Spleen (tissue), 11 donors: ENCODE measurements at regions not wholly inside any gene's neighbourhood (a gene's known extent, or its start where the extent isn't known, plus 50 kb on each side); places are given as distances from the start of the nearest gene placed in this dataset.

Experiments used
- DNase-seq: peaks from one replicate; pipeline ENCODE4 v3.0.0-alpha.2; 2020
- H3K27ac ChIP-seq, 8 donors: fragments of 200-600 bp; sonication (generic) in 7 of 8; 1 replicate in 4 of 8; 2 replicates in 4 of 8; pipeline versions ENCODE4 v1.5.0 to v1.8.0; 2016 to 2021; ENCODE audit warnings: inconsistent platforms in 4 of 8, mild to moderate bottlenecking in 4 of 8, moderate library complexity in 1 of 8
- H3K27me3 ChIP-seq, 7 donors: fragments of 200-600 bp; sonication (generic) in 6 of 7; replicated peaks in 1 of 7; 1 replicate in 4 of 7; 2 replicates in 3 of 7; pipeline versions ENCODE4 v1.5.0 to v1.8.0; 2016 to 2021; ENCODE audit warnings: inconsistent platforms in 3 of 7, mild to moderate bottlenecking in 1 of 7
- H3K36me3 ChIP-seq, 6 donors: fragments of 200-600 bp; sonication (generic) in 5 of 6; 1 replicate in 4 of 6; 2 replicates in 2 of 6; pipeline versions ENCODE4 v1.5.0 to v1.8.0; 2016 to 2021; ENCODE audit warnings: inconsistent platforms in 2 of 6
- H3K4me1 ChIP-seq, 6 donors: fragments of 200-600 bp; sonication (generic) in 5 of 6; 1 replicate in 3 of 6; 2 replicates in 3 of 6; pipeline versions ENCODE4 v1.5.0 to v1.8.0; 2016 to 2021; ENCODE audit warnings: inconsistent platforms in 3 of 6
- H3K4me3 ChIP-seq, 8 donors: fragments of 200-600 bp; sonication (generic) in 7 of 8; 1 replicate in 4 of 8; 2 replicates in 4 of 8; pipeline versions ENCODE4 v1.5.0 to v1.8.0; 2016 to 2021; ENCODE audit warnings: inconsistent platforms in 4 of 8, mild to moderate bottlenecking in 4 of 8, moderate library complexity in 2 of 8
- H3K9me3 ChIP-seq, 8 donors: fragments of 200-600 bp; sonication (generic) in 7 of 8; 1 replicate in 4 of 8; 2 replicates in 4 of 8; pipeline versions ENCODE4 v1.5.0 to v1.8.0; 2016 to 2021; ENCODE audit warnings: inconsistent platforms in 4 of 8
- POLR2A ChIP-seq, 3 donors: fragments of 450-650 bp; IDR thresholded peaks; one replicate each; pipeline ENCODE4 v1.5.1; 2017; ENCODE audit warnings: antibody characterized with exemption in 3 of 3, mild to moderate bottlenecking in 1 of 3
- POLR2AphosphoS5 ChIP-seq, 3 donors: sonication (generic); formaldehyde crosslinking; IDR thresholded peaks; one replicate each; pipeline ENCODE4 v1.5.1; 2017; ENCODE audit warnings: antibody characterized with exemption in 3 of 3
- WGBS, 5 donors: extraction: QIAGEN DNeasy Blood & Tissue Kit in 3 of 5; methylation state at CpG; one replicate each; pipeline versions ENCODE4 v1.1.5 to v1.1.7; 2013 to 2018; 5-methylcytosine and 5-hydroxymethylcytosine counted together
- intact Hi-C: fragments of 100-400 bp; cut with DNase I; formaldehyde crosslinking; loops from one replicate; pipeline ENCODE4 v1.15.0; 2023; ENCODE audit warnings: low total_unique reads
- TF ChIP-seq, protein P1 (sequence below), 11 experiments: fragments of 200-600 bp in 7 of 11; fragments of 450-650 bp in 4 of 11; sonication (generic) in 4 of 11; IDR thresholded peaks in 8 of 11; conservative IDR thresholded peaks in 3 of 11; 1 replicate in 7 of 11; 2 replicates in 4 of 11; pipeline versions ENCODE4 v1.4.0 to v1.8.0; 2016 to 2021; ENCODE audit warnings: antibody characterized with exemption in 11 of 11, inconsistent platforms in 4 of 11, mild to moderate bottlenecking in 1 of 11
- donor health status: healthy with polysubstance abuse.
- donor health status: DM: no; HTN: no; CAD: no; lungs with moderate emphysema.
- donor health status: DM: no; HTN: no; CAD: no.
- donor health status: Bipolar disorder and iron deficiency.
- donor health status: healthy.
- donor health status: DM: no; HTN: no; CAD: no.
- donor health status: DM: yes; HTN: yes; CAD: no.

GRCh38 chr3:95588473-95588872 lies 1225.9 kb upstream of the EPHA6 start:
- WGBS, 5 donors = 76 to 96% (median 89%) methylated on average over 11 to 13 of the region's 13 CpGs
- no peak overlapping the region for H3K4me3 ChIP-seq
- TF ChIP-seq POLR2AphosphoS5 (IDR thresholded peaks at IDR 0.05) = no peak
- TF ChIP-seq, protein P1, sequence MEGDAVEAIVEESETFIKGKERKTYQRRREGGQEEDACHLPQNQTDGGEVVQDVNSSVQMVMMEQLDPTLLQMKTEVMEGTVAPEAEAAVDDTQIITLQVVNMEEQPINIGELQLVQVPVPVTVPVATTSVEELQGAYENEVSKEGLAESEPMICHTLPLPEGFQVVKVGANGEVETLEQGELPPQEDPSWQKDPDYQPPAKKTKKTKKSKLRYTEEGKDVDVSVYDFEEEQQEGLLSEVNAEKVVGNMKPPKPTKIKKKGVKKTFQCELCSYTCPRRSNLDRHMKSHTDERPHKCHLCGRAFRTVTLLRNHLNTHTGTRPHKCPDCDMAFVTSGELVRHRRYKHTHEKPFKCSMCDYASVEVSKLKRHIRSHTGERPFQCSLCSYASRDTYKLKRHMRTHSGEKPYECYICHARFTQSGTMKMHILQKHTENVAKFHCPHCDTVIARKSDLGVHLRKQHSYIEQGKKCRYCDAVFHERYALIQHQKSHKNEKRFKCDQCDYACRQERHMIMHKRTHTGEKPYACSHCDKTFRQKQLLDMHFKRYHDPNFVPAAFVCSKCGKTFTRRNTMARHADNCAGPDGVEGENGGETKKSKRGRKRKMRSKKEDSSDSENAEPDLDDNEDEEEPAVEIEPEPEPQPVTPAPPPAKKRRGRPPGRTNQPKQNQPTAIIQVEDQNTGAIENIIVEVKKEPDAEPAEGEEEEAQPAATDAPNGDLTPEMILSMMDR (IDR thresholded peaks at IDR 0.05 in 8 of 11, conservative IDR thresholded peaks at IDR 0.05 in 3 of 11) = no peak
- no peak for TF ChIP-seq POLR2A (IDR thresholded peaks at IDR 0.05)
- intact Hi-C loops = no loop called here
- DNase-seq = peak; percentile 58
- H3K27me3 ChIP-seq = no peaks in the 10 kb centered on the region
- H3K9me3 ChIP-seq = peaks cover 0 to 15% (median 0%) of the 10 kb centered on the region in 8 donors
- H3K4me1 ChIP-seq = no peaks in the 10 kb centered on the region
- H3K27ac ChIP-seq = no peak overlapping the region
- no peaks in the 10 kb centered on the region for H3K36me3 ChIP-seq

GRCh38 chr3:95595416-95596075 lies 1218.8 kb upstream of the EPHA6 start:
- Histone ChIP-seq H3K27me3 (no peaks in the 10 kb centered on the region), H3K4me3 (no peak overlapping the region), H3K4me1 (no peaks in the 10 kb centered on the region), H3K9me3 (peaks cover 0 to 22% (median 5%) of the 10 kb centered on the region in 8 donors), H3K36me3 (no peaks in the 10 kb centered on the region), H3K27ac (no peak overlapping the region)
- DNase-seq = no peak
- 84 to 87% (median 85%) methylated on average over 15 to 26 of the region's 26 CpGs for WGBS, 5 donors
- intact Hi-C loops = no loop called here
- TF ChIP-seq POLR2A (IDR thresholded peaks at IDR 0.05) (no peak), POLR2AphosphoS5 (IDR thresholded peaks at IDR 0.05) (no peak)
- TF ChIP-seq, protein P1 (IDR thresholded peaks at IDR 0.05 in 8 of 11, conservative IDR thresholded peaks at IDR 0.05 in 3 of 11) = no peak

GRCh38 chr3:95607926-95608325 lies 1206.5 kb upstream of the EPHA6 start:
- H3K36me3 ChIP-seq = no peaks in the 10 kb centered on the region
- WGBS, 5 donors = 67 to 83% (median 73%) methylated on average over 1 of the region's 1 CpG
- intact Hi-C loops = no loop called here
- H3K4me3 ChIP-seq = no peak overlapping the region
- no peaks in the 10 kb centered on the region for H3K27me3 ChIP-seq
- H3K9me3 ChIP-seq = peaks cover 0 to 41% (median 32%) of the 10 kb centered on the region in 8 donors
- no peaks in the 10 kb centered on the region for H3K4me1 ChIP-seq
- no peak overlapping the region for H3K27ac ChIP-seq
- TF ChIP-seq POLR2AphosphoS5 (IDR thresholded peaks at IDR 0.05) (no peak), POLR2A (IDR thresholded peaks at IDR 0.05) (no peak)
- TF ChIP-seq, protein P1 (IDR thresholded peaks at IDR 0.05 in 8 of 11, conservative IDR thresholded peaks at IDR 0.05 in 3 of 11) = no peak
- no peak for DNase-seq

- H3K4me1 ChIP-seq = no peaks in the 10 kb centered on the region
- no peaks in the 10 kb centered on the region for H3K27me3 ChIP-seq
- intact Hi-C loops = no loop called here
- DNase-seq = no peak
- H3K9me3 ChIP-seq = peaks cover 0 to 41% (median 32%) of the 10 kb centered on the region in 8 donors
- H3K27ac ChIP-seq = no peak overlapping the region
- H3K36me3 ChIP-seq = no peaks in the 10 kb centered on the region
- no peak overlapping the region for H3K4me3 ChIP-seq
- TF ChIP-seq, protein P1 (IDR thresholded peaks at IDR 0.05 in 8 of 11, conservative IDR thresholded peaks at IDR 0.05 in 3 of 11) = no peak
- no peak for TF ChIP-seq POLR2AphosphoS5 (IDR thresholded peaks at IDR 0.05)
- TF ChIP-seq POLR2A (IDR thresholded peaks at IDR 0.05) = no peak
Observed at GRCh38 chr3:95609411-95609810, 1205.0 kb upstream of the EPHA6 start.
